Right ventricle myocardium superior (tissue), 1 donor: ENCODE measurements at regions not wholly inside any gene's neighbourhood (a gene's known extent, or its start where the extent isn't known, plus 50 kb on each side); places are given as distances from the start of the nearest gene placed in this dataset.

ENCODE experiments used
- ATAC-seq: fragments of 200-7000 bp; cut with Tn5 transposase; one replicate; pipeline ENCODE4 v1.9.1; 2020; ENCODE audit warnings: mild to moderate bottlenecking; ENCODE audit not compliant: poor library complexity
- DNase-seq: peaks from one replicate; pipeline ENCODE4 v3.0.0-alpha.2; 2020
- intact Hi-C: fragments of 100-400 bp; cut with DNase I; formaldehyde crosslinking; loops from one replicate; pipeline ENCODE4 v1.11.2; 2022
- donor health status: DM: no; HTN: yes; CAD: no; lungs with severe emphysema.

DNA sequence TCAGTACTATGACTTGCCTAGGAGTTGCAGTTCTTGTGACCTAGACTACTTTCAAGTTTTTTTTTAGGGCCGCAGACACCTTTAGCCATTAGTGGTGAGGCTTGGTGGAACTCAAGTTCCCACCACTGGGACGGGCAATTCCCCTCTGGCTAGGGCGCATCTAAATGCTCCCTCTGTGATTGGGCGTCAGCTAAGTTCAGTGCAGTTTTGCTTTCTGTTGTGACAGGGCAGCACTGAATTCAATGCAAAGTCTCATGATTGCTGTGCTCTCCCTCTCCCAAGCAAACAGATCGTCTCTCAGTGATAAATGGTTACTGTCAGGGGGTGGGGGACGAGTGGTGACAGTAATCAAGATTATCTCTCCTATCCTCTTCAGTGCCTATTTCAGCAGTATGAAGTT, 52.7 kb upstream of the FRMPD3 start:
- DNase-seq (no peak), ATAC-seq (no peak)
- intact Hi-C loops = no loop called here

GRCh38 chrX:107398115-107398514, 51.3 kb upstream of the FRMPD3 start:
- intact Hi-C loops = no loop called here
- no peak for ATAC-seq

More at GRCh38 chrX:107398115-107398514, 51.3 kb upstream of the FRMPD3 start:
- no peak for DNase-seq
